ENCODE measurements at regions not wholly inside any gene's neighbourhood (a gene's known extent, or its start where the extent isn't known, plus 50 kb on each side); places are given as distances from the start of the nearest gene placed in this dataset.
"Not testable (repeated sequence)": the region's sequence is repeated elsewhere in the genome, so short reads cannot be mapped to it uniquely, and the experiment has no call there.

DNA sequence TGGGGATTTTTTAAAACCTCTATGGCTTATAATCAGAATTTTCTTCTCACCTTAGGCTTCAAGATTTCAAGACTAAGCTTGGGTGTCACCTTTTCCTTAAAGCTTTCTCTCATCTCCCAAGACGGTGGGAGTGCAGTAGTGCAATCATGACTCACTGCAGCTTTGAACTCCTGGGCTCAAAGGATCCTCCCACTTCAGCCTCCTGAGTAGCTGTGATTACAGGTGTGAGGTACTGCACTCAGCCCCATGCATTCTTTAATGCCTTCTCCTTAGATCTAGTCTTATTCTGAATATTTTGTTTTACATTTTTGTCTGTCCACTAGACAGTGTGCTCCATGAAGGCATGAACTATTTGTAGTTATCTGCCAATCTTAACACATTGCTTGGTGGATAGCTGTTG lies 55.7 kb upstream of the FAT3 start:
- DNase-seq, result no peak

DNA sequence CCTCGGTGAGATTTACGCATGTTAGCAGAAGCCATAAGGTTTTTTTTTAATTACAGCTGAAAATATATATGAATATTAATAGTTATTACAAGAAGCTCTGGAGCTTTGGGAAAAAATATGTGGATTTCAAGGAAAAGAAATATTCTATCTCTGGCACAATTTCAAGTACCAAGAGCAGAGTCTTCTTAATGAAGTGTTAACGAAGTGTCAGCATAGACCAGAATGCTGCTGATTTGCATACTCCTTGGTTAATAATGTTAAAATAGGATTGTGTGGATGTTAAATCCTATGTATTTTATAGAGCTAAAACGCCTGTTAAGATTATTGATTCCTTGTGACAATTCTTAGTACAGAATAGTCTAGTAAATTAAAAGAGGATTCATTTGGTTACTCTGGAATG lies 57.0 kb upstream of the FAT3 start:
- DNase-seq, result no peak

DNA sequence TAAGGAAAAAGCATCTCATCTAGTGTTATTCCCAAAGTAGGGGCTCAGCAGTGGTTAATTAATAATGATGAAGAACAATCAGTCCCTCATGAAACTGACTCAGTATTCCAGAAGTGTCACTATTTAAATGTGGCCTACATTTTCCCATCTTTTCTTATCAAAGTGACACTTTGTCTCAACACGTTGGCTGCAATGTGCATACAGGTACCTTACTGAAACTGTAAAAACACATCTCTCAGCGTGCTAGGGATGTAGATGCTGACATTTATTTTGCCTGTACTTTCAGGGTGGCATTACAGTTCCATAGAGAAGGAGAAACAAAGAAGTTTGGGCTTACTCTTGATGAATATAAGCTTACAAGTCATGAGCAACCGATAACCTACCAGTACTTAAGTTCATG lies 58.3 kb upstream of the FAT3 start:
- no peak for DNase-seq

DNA sequence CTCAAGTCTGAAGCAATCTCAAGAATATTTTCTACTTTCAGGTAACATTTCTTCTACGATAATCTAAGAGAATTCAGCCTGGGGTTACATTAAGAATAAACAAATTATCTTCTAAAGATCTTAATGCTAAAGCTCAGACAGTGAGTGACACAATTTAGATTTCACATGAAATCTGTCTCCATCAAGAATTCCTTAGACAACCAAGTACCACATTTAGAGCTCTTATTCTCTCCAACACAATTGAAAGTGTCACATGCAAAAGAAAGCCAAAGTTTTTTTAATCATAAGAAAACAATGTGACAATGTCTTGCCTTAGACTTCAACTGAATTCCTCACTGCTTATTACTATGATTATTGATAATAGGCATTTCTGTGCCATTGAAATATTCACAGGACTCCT lies 60.7 kb upstream of the FAT3 start:
- no peak for DNase-seq

DNA sequence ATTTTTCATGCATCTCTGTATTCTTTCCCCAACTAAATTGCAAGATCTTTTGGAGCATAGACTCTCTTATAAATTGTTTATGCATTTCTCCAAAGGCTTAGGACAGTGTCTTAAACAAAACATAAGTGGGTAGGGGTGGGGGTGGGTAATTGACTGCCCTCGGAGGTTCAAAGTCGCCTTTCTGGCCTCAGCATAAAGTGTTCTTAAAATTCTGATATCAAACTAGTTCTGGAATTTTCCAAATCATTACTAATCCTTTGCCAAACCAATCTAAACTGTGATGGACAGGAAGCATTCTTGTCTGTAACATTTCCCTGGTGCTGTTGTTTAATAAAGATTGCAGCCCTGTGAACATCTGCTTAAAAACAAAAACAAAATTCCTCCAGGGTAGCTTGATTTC lies 61.8 kb upstream of the FAT3 start:
- DNase-seq, result no peak

DNA sequence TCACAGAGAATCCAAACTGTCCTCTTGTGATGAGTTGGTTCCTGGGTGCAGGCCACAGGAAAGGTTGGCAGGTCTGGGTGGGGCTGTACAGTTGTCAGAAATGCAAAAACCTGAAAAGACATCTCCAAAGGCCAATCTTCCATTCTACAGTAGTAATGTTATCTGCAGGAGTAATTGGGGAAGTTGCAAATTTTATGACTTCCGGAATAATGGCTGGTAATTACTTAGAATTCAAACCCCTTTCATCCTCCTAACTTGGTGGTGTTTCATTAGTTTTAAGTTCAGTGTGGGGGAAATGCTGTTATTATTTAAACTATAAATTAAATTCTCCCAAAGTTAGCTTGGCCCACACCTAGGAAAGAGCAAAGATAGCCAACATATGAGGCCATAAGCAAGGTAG lies 64.7 kb upstream of the FAT3 start:
- DNase-seq, result no peak

DNA sequence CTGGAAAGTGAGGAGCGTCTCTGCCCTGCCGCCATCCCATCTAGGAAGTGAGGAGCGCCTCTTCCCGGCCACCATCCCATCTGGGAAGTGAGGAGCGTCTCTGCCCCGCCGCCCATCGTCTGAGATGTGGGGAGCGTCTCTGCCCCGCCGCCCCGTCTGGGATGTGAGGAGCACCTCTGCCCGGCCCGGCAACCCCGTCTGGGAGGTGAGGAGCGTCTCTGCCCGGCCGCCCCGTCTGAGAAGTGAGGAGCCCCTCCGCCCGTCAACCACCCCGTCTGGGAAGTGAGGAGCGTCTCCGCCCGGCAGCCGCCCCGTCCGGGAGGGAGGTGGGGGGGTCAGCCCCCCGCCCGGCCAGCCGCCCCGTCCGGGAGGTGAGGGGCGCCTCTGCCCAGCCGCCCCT lies 67.2 kb upstream of the FAT3 start:
- DNase-seq, result not testable (repeated sequence)

DNA sequence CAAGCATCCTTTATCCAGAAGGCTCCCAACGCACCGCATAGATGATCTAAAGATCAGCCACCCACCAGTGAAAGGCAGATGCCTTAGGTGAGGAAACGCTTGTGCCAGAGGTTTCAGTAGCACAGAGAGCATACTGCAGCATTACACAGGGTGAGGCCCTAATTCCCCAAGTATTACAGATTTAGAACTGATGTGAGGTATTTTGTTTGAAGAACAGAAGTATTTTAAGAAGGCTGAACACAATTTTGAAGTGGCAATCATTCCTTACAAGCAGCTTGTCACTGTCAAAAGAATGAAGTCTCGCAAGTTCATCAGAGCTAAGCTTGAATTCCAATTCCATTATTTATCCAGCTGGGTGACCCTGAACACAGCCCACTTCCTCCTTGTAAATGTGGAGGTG lies 70.0 kb upstream of the FAT3 start:
- DNase-seq, result no peak

DNA sequence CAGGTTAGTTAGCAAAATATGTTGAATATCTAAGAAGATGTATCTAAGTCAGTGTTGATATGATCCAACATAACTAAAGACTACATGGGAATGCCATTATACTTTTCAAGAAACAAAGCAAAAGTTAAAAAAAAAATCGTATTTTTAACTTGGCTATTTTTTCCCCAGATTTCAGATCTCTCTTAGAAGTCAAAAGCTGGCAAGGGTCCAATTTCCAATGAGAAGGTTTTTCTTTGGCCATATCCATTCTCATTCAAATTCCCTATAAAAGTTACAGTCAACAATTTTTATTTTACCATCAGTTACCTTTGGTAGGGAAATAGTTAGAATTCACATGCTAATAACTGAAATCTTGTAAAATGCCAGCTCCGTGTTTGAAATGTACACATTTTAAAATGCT lies 70.5 kb upstream of the FAT3 start:
- DNase-seq, result no peak

DNA sequence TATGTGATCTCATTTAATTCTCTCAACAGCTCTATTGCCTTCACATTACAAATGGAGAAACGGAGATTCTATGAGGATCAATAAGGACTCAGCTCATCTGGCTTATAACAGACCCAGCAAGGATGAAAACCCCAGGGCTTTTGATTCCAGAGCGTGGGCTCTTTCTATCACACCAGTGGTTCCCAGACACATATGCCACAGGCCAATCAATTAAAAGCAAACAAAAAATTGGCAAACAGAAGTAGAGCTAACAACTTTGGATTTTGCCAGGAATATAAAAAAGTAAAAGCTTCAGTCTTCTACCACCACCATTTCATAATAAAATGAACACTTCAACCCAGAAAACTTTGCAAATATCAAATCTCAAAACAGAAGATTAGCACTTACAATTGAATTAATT lies 71.1 kb upstream of the FAT3 start:
- DNase-seq, result no peak

DNA sequence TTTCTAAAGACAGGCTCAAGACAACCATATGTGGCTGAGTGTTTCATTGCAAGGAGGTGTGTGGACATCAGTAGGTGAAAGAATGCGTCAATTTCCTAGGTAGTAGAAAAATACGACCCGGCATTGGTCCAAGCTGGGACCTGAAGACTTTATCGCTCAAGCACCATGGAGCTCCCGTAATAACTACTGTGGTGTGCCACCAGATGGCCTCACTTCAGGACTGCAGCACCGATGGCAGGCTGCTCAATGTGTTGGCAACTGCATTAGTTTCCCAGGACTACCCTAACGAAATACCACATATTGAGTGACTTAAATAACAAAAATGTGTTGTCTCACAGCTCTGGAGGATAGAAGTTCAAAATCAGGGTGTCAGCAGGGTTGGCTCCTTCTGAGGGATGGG lies 72.4 kb upstream of the FAT3 start:
- DNase-seq, result no peak

DNA sequence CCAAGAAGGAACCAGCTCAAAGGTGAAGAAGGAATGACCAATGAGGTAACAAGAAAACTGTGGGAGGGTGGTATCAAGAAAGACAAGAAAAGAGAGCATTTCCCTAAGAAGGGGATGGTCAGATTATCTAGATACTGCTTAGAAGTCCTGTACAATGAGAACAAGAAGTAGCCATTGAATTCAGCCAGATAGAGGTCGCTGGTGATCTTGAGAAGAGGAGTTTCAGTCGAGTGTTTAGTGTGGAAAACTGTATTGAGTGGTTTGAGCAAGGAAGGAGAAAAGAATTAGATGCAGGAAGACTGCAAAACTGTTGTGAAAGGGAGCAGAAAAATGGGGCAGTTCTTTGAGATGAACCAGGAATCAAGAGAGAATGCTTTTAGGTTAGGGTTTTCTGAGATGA lies 74.6 kb upstream of the FAT3 start:
- no peak for DNase-seq

DNA sequence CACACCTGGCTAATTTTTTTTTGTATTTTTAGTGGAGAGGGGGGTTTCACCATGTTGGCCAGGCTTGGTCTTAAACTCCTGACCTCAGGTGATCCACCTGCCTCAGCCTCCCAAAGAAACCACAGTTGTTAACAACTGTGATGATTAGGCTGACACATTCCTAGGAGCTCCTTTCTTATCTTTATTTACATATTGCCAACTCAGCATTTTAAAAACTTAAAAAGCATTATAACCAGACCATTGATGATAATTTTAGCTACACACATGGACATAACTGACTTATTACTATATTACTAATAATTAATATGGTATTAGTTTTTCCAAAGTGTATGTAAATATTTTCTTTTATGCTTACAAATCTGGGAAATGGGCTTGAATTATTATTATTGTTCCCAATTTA lies 82.9 kb upstream of the FAT3 start:
- no peak for DNase-seq

DNA sequence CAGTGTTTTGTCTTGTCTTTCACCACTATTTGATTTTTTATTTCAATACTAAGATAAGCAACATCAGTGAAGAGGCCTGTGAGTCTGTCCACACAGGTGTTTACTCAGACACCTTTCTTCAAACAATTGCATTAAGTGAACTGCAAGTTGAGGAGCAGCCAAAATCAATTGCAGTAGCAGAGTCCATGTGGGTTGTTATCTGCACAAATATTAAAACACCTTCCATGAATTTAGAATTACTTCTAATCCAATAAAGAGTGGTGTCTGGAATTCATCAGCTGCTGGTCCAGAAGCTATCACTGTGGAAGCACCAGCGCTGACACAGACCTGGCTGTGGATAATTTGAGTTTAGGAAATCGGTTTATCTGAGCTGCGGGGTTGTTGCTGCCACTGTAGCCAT lies 83.5 kb upstream of the FAT3 start:
- DNase-seq, result no peak

DNA sequence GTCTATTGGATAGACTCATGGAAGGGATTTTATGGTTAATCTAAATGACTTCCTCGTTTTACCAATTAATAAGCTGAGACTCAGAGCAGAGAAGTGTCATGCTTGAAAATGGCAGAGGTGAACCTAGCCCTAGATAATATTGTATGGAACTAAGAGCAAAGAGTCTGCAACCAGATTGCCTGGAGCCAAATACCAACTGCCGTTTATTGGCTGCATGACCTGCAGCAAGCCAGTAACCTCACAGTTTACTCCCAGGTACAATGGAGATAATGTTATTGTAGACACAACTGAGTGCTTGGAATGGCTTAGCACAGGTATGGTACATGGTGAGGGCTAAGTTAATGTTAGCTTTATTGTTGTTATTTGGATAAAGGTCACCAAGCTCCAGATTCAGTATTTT lies 84.6 kb upstream of the FAT3 start:
- no peak for DNase-seq

DNA sequence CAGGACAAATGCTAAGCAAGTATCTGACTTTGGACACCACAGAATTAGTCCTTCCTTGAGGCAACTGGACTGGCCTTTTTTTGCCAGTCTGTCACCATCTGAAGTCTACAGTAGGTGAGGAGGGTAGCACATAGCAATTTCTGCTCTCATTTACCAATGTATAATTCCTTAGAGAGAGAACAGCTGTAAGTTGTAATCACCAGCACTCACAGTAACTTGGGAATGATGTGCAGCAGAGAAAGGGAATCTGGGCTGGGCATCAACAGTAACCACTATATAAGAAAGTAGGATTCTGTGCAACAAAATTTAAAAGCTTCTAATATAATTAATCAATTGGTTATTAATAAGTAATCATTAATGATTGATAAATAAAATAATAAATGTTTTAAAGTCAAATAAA lies 86.3 kb upstream of the FAT3 start:
- no peak for DNase-seq

DNA sequence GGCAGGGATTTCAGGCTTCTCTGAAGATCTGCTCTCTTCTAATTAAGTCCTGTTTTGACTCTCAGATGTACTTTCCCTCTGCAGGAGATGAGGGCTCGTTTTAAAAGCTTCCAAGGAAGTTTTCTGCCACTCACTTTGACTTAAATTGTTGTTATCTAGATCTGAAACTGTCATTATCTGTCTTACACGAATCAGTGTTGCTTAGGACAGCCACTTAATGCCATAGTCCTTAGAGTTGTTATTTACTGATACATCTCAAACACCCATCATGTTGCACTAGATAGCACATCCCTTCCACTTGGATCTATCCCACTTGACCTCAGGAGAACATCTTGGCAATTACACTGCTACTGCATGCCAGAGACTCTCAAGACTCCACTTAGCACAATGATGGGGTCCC lies 86.9 kb upstream of the FAT3 start:
- no peak for DNase-seq

DNA sequence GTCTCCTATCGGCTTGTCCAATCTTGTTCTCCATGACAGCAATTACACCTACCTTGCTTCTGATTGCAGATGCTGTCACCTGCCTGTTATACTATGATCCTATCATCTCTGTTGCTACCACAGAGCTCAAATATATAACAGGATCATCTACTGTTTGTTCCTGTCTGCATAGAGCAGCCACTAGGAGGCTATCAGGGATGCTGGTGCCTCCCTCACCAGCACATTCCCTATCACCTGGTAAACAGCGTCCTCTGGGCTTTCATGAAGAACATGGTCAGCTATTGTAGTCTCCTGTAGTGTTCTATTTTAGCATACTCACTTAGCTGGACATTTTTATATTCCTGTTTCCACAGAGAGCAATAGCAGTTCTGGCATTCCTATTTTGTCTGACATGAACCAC lies 87.8 kb upstream of the FAT3 start:
- no peak for DNase-seq

DNA sequence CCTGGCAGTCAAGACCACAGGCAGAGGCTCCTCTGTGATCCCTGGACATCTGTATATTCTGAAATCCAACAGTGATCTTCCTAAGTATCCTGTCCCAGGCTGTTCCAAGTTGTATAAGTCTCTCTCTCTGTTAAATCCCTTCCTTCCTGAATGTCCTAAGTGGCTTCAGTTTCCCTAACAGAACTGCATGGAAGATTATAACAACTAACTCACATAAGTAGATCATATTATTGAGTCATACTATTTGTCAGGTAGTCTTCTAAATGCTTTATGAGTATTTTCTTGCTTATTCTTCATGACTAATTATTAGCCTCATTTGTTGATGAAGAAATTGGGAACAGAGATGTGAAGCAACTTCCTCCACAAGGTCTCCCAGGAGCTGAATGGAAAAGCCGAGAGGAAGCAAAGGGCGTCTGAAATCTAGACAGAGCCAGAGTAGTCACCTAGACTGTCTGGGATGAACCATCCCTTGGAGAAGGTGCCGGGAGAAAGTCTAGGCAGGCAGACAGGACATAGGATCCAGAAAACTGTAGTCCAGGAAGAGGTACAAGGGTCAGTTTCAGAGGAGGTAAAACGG lies 93.2 kb upstream of the FAT3 start:
- DNase-seq, result no peak

DNA sequence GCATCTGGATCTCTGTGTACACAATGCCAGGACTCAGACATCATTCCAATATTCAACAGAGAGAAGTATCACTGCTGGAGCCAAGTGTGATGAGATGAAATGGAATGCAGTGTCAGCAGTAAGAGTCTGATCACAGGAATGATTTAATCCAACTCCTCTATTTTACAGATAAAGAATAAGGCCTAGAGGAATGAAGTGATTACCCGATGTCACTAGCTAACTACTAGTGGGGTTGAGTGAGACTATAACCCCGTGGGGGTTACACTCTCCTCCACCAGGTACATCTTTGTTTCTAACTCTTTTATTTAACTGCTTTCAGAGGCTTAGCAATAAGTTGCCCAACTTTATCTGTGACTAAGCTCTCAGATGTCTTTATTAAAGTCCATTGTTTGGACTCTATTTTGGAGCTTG lies 94.2 kb upstream of the FAT3 start:
- DNase-seq, result no peak

DNA sequence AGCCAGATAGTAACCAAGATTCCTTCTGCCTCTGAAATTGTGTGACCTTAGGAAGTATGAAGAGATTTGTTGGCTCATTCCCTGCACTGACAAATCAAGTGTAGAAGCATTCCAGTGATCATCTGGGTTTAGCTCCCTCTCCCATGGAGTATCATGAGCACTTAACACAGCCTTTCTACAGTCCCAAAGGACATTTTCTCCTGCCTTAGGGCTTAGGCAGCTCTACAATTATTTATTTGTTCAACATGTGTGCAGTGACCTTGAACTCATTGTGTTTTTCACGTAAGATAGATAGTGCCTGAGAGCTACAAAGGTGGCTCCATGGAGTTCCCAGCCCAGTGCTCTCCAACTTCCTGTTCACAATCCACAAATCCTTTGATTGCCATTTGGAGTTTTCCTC lies 94.8 kb upstream of the FAT3 start:
- no peak for DNase-seq

DNA sequence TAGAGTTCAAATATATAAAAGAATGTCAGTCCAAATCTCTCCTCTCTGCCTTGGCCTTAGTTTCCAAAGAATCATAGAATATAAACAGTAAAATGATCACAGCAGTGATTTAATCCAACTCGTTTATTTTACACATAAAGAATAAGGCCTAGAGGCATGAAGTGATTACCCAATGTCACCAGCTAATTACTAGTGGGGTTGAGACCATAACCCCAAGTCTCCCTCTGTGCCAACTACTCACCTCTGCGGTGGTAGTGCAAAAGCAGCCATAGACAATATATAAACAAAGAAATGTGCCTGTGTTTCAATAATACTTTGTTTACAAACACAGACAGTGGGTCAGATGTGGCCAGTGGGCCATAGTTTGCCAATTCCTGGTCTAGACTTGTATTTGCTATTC lies 96.6 kb upstream of the FAT3 start:
- no peak for DNase-seq

DNA sequence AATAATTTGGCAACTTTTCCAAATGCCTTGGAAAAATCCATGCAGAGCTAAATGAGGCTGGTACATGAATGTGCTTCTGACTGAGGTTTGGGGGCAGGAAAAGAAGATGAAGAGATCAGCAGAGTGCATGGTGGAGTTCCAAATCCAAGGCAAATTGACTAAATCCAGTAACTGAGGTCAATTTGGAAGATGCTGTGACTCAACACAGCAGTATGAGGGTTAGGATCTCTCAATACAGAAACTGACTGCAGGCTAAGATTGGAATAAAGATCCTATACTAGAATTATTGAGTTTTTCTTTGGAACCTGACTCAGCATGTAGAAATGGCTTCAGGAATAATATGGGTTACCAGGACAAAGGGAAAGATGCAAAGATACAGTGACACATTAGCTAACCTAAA lies 99.3 kb upstream of the FAT3 start:
- no peak for DNase-seq

DNA sequence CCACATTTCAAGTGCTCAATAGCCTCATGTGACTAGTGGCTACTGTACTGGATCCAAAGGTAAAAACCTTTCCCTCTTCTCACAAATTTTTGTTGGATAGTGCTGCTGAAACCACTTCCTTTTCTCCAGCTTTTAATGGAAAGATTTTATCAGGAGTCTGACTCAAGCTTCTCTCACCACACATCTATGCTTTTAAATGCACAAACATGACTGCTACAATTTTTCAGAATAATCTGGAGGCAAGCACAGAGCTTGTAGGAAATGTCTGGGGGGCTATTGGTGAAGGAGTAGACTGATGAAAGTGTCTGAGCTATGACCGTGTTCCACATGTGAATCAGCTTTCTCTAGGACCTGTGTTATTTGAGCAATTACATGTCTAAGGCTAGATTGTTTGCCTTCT lies 101.1 kb upstream of the FAT3 start:
- DNase-seq, result no peak

DNA sequence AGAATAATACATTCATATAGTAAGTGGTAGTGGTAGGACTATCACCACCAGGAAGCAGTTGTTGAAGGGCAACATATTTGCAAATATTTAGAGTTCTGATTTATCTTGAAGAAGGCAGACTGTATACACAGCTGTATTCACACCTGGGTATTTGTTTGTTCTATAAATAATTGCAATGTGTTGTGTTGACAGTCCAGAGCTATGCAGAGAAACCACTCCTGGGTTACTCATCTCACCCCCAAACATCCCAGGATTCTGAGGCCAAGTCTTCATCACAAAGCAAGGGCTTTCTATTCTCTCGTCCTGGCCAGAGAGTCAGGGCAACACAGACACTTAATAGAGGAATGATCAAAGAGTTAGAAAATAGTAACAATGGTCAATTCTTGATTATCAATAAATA lies 102.1 kb upstream of the FAT3 start:
- DNase-seq, result no peak

DNA sequence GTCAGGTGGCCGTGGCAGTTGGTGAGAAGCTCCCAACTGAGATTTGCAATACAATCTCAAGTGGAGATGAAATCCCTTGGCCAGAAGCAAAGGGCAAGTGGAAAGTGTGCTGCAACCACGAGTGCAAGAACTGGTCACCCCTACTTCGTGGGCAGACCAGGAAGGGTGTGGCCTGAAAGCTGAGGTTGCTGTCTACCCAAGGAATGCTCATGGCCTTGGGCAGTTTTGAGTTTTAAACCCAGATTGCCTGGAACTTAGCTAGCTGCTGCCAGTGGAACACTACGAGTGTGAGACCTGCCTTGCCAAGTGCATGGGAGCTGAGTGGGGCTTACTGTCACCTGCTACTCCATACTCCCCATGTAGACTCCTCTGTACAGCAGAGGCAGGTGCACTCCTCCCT lies 113.3 kb upstream of the FAT3 start:
- DNase-seq, result no peak
